ENCODE measurements at regions not wholly inside any gene's neighbourhood (a gene's known extent, or its start where the extent isn't known, plus 50 kb on each side); places are given as distances from the start of the nearest gene placed in this dataset.

- TF ChIP-seq CREB1 (IDR thresholded peaks at IDR 0.05) (no peak), KDM1A (IDR thresholded peaks at IDR 0.05; ENCODE audit: borderline replicate concordance, low read length) (no peak), BRCA1 (IDR thresholded peaks at IDR 0.05; ENCODE audit: low read depth, low read length) (no peak), GTF2F1 (IDR thresholded peaks at IDR 0.05; ENCODE audit: borderline replicate concordance, low read depth, low read length) (no peak)
Observed at GRCh38 chr13:26932465-26932864, 171.9 kb upstream of the GPR12 start.

Measured in H1 (cell line).